SK-N-SH (cell line): ENCODE measurements at regions not wholly inside any gene's neighbourhood (a gene's known extent, or its start where the extent isn't known, plus 50 kb on each side); places are given as distances from the start of the nearest gene placed in this dataset.
A peak's percentile ranks its signal among the peaks of the same experiment; 100 is the strongest.

Source experiments
- CTCF ChIA-PET: fragments of 300-600, 350-600 bp; formaldehyde crosslinking; extraction: SDS; loops from one replicate; lab custom pipeline; 2021; lab: Yijun Ruan, JAX
- POLR2A ChIA-PET: fragments of 350-600 bp; sonication (Branson Sonifier 250); formaldehyde crosslinking; extraction: SDS; loops from one replicate; lab custom pipeline; 2020; ENCODE audit warnings: antibody characterized with exemption, inconsistent platforms; lab: Yijun Ruan, JAX
- DNase-seq: peaks from one replicate; pipeline ENCODE4 v3.0.0; 2012
- H2AFZ ChIP-seq: fragments of 200-600 bp; sonication (generic); 2 replicates; pipeline ENCODE4 v1.8.1; 2016; ENCODE audit warnings: antibody characterized with exemption, mild to moderate bottlenecking, low read depth
- H3F3A ChIP-seq: fragments of 200-600 bp; sonication (generic); replicated peaks from 2 replicates; pipeline ENCODE3; 2016; ENCODE audit warnings: antibody characterized with exemption, mild to moderate bottlenecking; ENCODE audit not compliant: insufficient read depth
- H3K27ac ChIP-seq, 2 experiments: fragments of 200-500 bp in 1 of 2; fragments of 200-600 bp in 1 of 2; sonication (Bioruptor generic) in 1 of 2; sonication (generic), shearing (Covaris generic) in 1 of 2; 2 replicates each; pipeline versions ENCODE4 v1.5.1 to v1.6.1; 2014 to 2016; ENCODE audit warnings: low read depth in 2 of 2, inconsistent platforms in 1 of 2, low read length in 1 of 2, mild to moderate bottlenecking in 1 of 2, mixed read lengths in 1 of 2
- H3K27me3 ChIP-seq: fragments of 200-600 bp; sonication (generic), shearing (Covaris generic); 2 replicates; pipeline ENCODE4 v1.6.1; 2016; ENCODE audit warnings: mixed run types; ENCODE audit not compliant: insufficient read depth
- H3K36me3 ChIP-seq, 2 experiments: fragments of 200-500 bp in 1 of 2; fragments of 200-600 bp in 1 of 2; sonication (Bioruptor generic) in 1 of 2; sonication (generic) in 1 of 2; replicated peaks in 1 of 2; 2 replicates each; pipeline versions ENCODE3 to v1.5.1; 2014 to 2016; ENCODE audit warnings: low read length in 1 of 2, mild to moderate bottlenecking in 1 of 2; ENCODE audit not compliant: insufficient read depth in 2 of 2, control insufficient read depth in 1 of 2
- H3K4me1 ChIP-seq, 2 experiments: fragments of 200-500 bp in 1 of 2; fragments of 200-600 bp in 1 of 2; sonication (Bioruptor generic) in 1 of 2; sonication (generic), shearing (Covaris generic) in 1 of 2; 2 replicates each; pipeline versions ENCODE4 v1.5.1 to v1.6.1; 2014 to 2016; ENCODE audit warnings: low read depth in 1 of 2, low read length in 1 of 2, mixed run types in 1 of 2; ENCODE audit not compliant: insufficient read depth in 2 of 2, control insufficient read depth in 1 of 2
- H3K4me2 ChIP-seq: fragments of 200-600 bp; sonication (generic), shearing (Covaris generic); 2 replicates; pipeline ENCODE4 v1.6.1; 2017; ENCODE audit warnings: mixed run types
- H3K4me3 ChIP-seq, 2 experiments: fragments of 200-500 bp in 1 of 2; fragments of 200-600 bp in 1 of 2; sonication (Bioruptor generic) in 1 of 2; sonication (generic), shearing (Covaris generic) in 1 of 2; 2 replicates each; pipeline versions ENCODE4 v1.5.1 to v1.8.1; 2014 to 2016; ENCODE audit warnings: low read depth in 2 of 2, inconsistent platforms in 1 of 2, low read length in 1 of 2, mild to moderate bottlenecking in 1 of 2, mixed read lengths in 1 of 2, moderate library complexity in 1 of 2
- H3K79me2 ChIP-seq: fragments of 200-600 bp; sonication (generic); 2 replicates; pipeline ENCODE4 v1.8.1; 2017; ENCODE audit warnings: mild to moderate bottlenecking; ENCODE audit not compliant: insufficient read depth
- H3K9ac ChIP-seq: fragments of 200-600 bp; sonication (generic); 2 replicates; pipeline ENCODE4 v1.6.1; 2017; ENCODE audit warnings: mixed run types
- H3K9me2 ChIP-seq: fragments of 200-600 bp; sonication (generic); 2 replicates; pipeline ENCODE4 v1.6.1; 2017; ENCODE audit warnings: mixed run types
- H3K9me3 ChIP-seq: fragments of 200-600 bp; sonication (generic); 2 replicates; pipeline ENCODE4 v1.6.1; 2017; ENCODE audit warnings: mixed run types, mild to moderate bottlenecking, moderate library complexity
- H4K20me1 ChIP-seq: fragments of 200-600 bp; sonication (generic); 2 replicates; pipeline ENCODE4 v1.6.1; 2017; ENCODE audit warnings: mild to moderate bottlenecking, mixed run types; ENCODE audit not compliant: insufficient read depth
- CHD2 ChIP-seq: fragments of 150-350 bp; IDR thresholded peaks from 2 replicates; pipeline ENCODE4 v1.6.1; 2018; ENCODE audit warnings: low read length; ENCODE audit not compliant: partially characterized antibody
- ELF1 ChIP-seq: IDR thresholded peaks from 2 replicates; pipeline ENCODE4 v1.4.0; 2012
- EZH2phosphoT487 ChIP-seq: fragments of 200-600 bp; sonication (generic); IDR thresholded peaks from 2 replicates; pipeline ENCODE4 v1.6.1; 2017; ENCODE audit warnings: low read depth, mixed run types, mild to moderate bottlenecking, antibody characterized with exemption, moderate library complexity, borderline replicate concordance
- FOSL2 ChIP-seq: IDR thresholded peaks from 2 replicates; pipeline ENCODE4 v1.4.0; 2012; ENCODE audit warnings: low read depth, mild to moderate bottlenecking, moderate library complexity, borderline replicate concordance
- FOXM1 ChIP-seq: IDR thresholded peaks from 2 replicates; pipeline ENCODE4 v1.4.0; 2012; ENCODE audit warnings: low read depth, mild to moderate bottlenecking
- GABPA ChIP-seq: IDR thresholded peaks from 2 replicates; pipeline ENCODE4 v1.4.0; 2012; ENCODE audit warnings: low read depth, mild to moderate bottlenecking
- IRF3 ChIP-seq: fragments of 150-350 bp; IDR thresholded peaks from 2 replicates; pipeline ENCODE4 v1.6.1; 2016; ENCODE audit warnings: mild to moderate bottlenecking, low read depth, low read length
- NFIC ChIP-seq: IDR thresholded peaks from 2 replicates; pipeline ENCODE4 v1.4.0; 2012; ENCODE audit warnings: borderline replicate concordance
- POLR2AphosphoS5 ChIP-seq: IDR thresholded peaks from 2 replicates; pipeline ENCODE4 v1.6.1; 2012; ENCODE audit warnings: low read depth, low read length
- RAD21 ChIP-seq: IDR thresholded peaks from 2 replicates; pipeline ENCODE4 v1.6.1; 2012; ENCODE audit warnings: mild to moderate bottlenecking, low read length
- REST ChIP-seq: IDR thresholded peaks from 2 replicates; pipeline ENCODE4 v1.6.1; 2012; ENCODE audit warnings: mild to moderate bottlenecking, low read depth, low read length, moderate library complexity
- SIN3A ChIP-seq: IDR thresholded peaks from 2 replicates; pipeline ENCODE4 v1.6.1; 2012; ENCODE audit warnings: low read depth, mild to moderate bottlenecking, low read length, moderate library complexity, borderline replicate concordance
- SMC3 ChIP-seq: IDR thresholded peaks from 2 replicates; pipeline ENCODE4 v1.6.1; 2012; ENCODE audit warnings: low read depth, low read length, improper control_type of control experiment
- TAF1 ChIP-seq: IDR thresholded peaks from 2 replicates; pipeline ENCODE4 v1.6.1; 2012; ENCODE audit warnings: low read depth, mild to moderate bottlenecking, low read length, moderate library complexity, borderline replicate concordance
- TCF12 ChIP-seq: IDR thresholded peaks from 2 replicates; pipeline ENCODE4 v1.4.0; 2012
- WGBS: methylation state at CpG from one replicate; pipeline ENCODE4 v1.1.6; 2017; ENCODE audit warnings: low lambda C conversion rate; 5-methylcytosine and 5-hydroxymethylcytosine counted together
- TF ChIP-seq, protein P1 (sequence below): IDR thresholded peaks from 2 replicates; pipeline ENCODE4 v1.4.0; 2012; ENCODE audit warnings: low read depth, borderline replicate concordance

- TF ChIP-seq IRF3, result no peak
- TF ChIP-seq SMC3, result no peak
- no peak for TF ChIP-seq POLR2AphosphoS5
- TF ChIP-seq FOSL2, result no peak
- no peak for TF ChIP-seq TCF12
- TF ChIP-seq, all 33 proteins: peak for 0
These were observed 137.6 kb upstream of the RUNX3 start (continued) for GRCh38 chr1:25067518-25068251.

DNA sequence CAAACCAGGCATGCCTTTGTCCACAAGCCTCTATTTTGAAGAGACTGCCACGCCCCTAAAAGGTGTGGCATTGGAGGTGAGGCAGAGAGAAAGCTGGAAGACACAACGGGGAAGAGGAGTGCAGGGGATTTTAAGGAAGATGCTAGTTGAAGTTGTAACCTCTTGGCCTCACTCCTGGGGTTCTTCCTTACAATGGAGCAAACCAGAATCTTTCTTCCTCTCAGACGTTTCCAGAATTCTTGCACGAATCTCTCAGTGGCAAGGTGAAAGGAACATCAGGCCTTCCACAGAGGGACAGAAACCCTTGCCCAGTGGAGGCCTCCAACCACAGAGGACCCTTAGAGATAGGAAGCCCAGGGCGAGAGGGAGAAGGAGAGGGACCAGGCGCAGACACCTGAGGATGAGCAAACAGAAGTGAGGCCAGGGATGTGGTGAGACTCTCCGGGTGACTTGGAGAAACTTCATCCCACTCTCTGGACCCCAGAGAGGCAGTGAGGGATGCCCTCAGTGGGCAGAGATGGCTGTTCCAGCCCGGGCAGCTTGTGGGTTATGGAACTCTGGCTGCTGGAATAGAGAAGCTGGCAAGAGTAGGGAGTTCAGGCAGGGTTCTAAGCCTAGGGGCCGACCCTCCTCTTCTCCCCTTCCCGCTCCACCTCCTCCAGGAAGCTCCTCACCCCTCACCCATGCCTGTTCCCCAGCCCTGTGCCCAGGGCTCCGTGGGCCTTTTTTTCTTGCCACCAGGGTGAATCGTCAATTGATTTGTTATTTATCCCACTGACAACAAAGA, 136.8 kb upstream of the RUNX3 start:
- TF ChIP-seq FOSL2, result no peak
- TF ChIP-seq SIN3A, result no peak
- TF ChIP-seq REST, result no peak
- no peak for TF ChIP-seq TAF1
- no peak for TF ChIP-seq FOXM1
- TF ChIP-seq NFIC, result no peak
- no peak for TF ChIP-seq GABPA
- TF ChIP-seq EZH2phosphoT487, result no peak
- TF ChIP-seq RAD21, result no peak
- TF ChIP-seq, protein P1, sequence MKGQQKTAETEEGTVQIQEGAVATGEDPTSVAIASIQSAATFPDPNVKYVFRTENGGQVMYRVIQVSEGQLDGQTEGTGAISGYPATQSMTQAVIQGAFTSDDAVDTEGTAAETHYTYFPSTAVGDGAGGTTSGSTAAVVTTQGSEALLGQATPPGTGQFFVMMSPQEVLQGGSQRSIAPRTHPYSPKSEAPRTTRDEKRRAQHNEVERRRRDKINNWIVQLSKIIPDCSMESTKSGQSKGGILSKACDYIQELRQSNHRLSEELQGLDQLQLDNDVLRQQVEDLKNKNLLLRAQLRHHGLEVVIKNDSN, result no peak
- no peak for TF ChIP-seq ELF1
- no peak for TF ChIP-seq CHD2
- TF ChIP-seq IRF3, result no peak
- Histone ChIP-seq H2AFZ (no peak overlapping the region), H3K4me3 (no peak overlapping the region), H3K27me3 (peaks cover 4% of the 10 kb centered on the region; the same call in 1 of the 2 replicates), H3K9ac (no peak overlapping the region), H3K4me2 (no peak overlapping the region), H3K9me3 (no peaks in the 10 kb centered on the region), H3K36me3 (no peaks in the 10 kb centered on the region), H3K9me2 (no peaks in the 10 kb centered on the region), H3K4me1 (peaks cover 0 to 36% of the 10 kb centered on the region in 2 experiments; a peak in 1 of 4 replicates), H3K27ac (peak overlapping the region in 1 of 2 experiments; percentile 80; a peak in 2 of 4 replicates), H4K20me1 (no peaks in the 10 kb centered on the region), H3K79me2 (no peaks in the 10 kb centered on the region), H3F3A (no peaks in the 10 kb centered on the region)
- DNase-seq, result no peak
- POLR2A ChIA-PET, result interaction anchor here (0.8 kb wide), 1 partner anchor 32 kb away, joined by 3 read pairs; no protein-coding TSS in a partner anchor
- CTCF ChIA-PET, result interaction anchor here (0.7 to 4.4 kb wide), 8 partner anchors 10 to 133 kb away, joined by 3 to 18 read pairs (median 4); no protein-coding TSS in a partner anchor
- 48% methylated on average over 11 of the region's 12 CpGs for WGBS
